Thymus (tissue), 11 donors: ENCODE measurements at regions not wholly inside any gene's neighbourhood (a gene's known extent, or its start where the extent isn't known, plus 50 kb on each side); places are given as distances from the start of the nearest gene placed in this dataset.
"Not testable (repeated sequence)": the region's sequence is repeated elsewhere in the genome, so short reads cannot be mapped to it uniquely, and the experiment has no call there.

Experiments
- DNase-seq, 9 donors: peaks; one replicate each; pipeline ENCODE4 v3.0.0-alpha.2; 2013; ENCODE audit warnings: low spot score in 9 of 9, low read depth in 6 of 9, missing footprints in 1 of 9
- H3K27ac ChIP-seq, 2 donors: one replicate each; pipeline ENCODE4 v1.5.1; 2013; ENCODE audit warnings: control low read depth in 1 of 2, low read depth in 1 of 2, low read length in 1 of 2, mild to moderate bottlenecking in 1 of 2, moderate library complexity in 1 of 2
- H3K27me3 ChIP-seq, 2 donors: one replicate each; pipeline ENCODE4 v1.5.1; 2013; ENCODE audit warnings: low read length in 1 of 2; ENCODE audit not compliant: control insufficient read depth in 2 of 2, insufficient read depth in 1 of 2
- H3K36me3 ChIP-seq, 2 donors: one replicate each; pipeline ENCODE4 v1.5.1; 2013; ENCODE audit warnings: low read length in 1 of 2, mild to moderate bottlenecking in 1 of 2, moderate library complexity in 1 of 2; ENCODE audit not compliant: control insufficient read depth in 2 of 2, insufficient read depth in 2 of 2
- H3K4me1 ChIP-seq, 2 donors: one replicate each; pipeline ENCODE4 v1.5.1; 2013; ENCODE audit warnings: low read length in 2 of 2; ENCODE audit not compliant: control insufficient read depth in 2 of 2, insufficient read depth in 2 of 2
- H3K4me3 ChIP-seq, 2 donors: one replicate each; pipeline ENCODE4 v1.5.1; 2013; ENCODE audit warnings: low read length in 2 of 2, control low read depth in 1 of 2, mild to moderate bottlenecking in 1 of 2
- H3K9me3 ChIP-seq, 2 donors: one replicate each; pipeline ENCODE4 v1.5.1; 2013; ENCODE audit warnings: low read length in 1 of 2, mild to moderate bottlenecking in 1 of 2; ENCODE audit not compliant: control insufficient read depth in 2 of 2, insufficient read depth in 1 of 2
- WGBS: extraction: QIAGEN DNeasy Blood & Tissue Kit; methylation state at CpG from one replicate; pipeline ENCODE4 v1.1.7; 2013; 5-methylcytosine and 5-hydroxymethylcytosine counted together
- donor health status: healthy.

DNA sequence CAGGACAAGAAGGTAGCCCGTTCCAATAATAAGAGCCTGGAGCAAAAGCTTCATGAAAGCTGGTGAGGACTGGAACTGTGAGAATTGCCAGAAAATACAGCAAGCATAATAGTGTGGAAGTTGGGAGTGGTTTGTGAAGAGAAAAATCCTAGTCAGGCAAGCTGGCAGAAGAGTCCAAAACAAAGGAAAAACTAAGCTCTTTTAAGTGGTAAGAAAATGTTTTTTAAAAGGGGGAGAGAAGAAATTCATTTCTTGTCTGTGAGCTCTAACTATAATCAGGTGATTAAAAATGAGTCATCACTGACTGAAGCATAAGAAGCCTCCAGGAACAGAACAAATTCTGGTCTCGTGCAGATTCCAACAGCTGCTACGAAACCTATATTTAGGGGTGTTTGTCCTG lies 102.6 kb downstream of the CAAP1 start:
- Histone ChIP-seq H3K36me3 (no peaks in the 10 kb centered on the region), H3K9me3 (no peaks in the 10 kb centered on the region), H3K4me1 (no peaks in the 10 kb centered on the region), H3K27me3 (no peaks in the 10 kb centered on the region), H3K27ac (no peak overlapping the region), H3K4me3 (no peak overlapping the region)
- 60% methylated on average over 3 of the region's 3 CpGs for WGBS
- no peak for DNase-seq

DNA sequence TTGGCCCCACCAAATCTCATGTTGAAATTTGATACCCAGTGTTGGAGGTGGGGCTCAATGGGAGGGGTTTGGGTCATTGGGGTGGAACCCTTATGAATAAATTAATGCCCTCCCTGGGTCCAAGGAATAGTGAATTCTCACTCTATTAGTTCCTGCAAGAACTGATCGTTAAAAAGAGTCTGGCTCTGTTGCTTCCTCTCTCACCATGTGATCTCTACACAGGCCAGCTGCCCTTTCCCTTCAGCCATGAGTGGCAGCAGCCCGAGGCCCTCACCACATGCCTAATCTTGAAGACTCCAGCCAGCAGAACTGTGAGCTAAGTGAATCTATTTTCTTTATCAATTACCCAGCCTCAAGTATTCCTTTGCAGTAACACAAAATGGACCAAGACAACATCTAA lies 106.0 kb downstream of the CAAP1 start:
- WGBS: 61% methylated on average over 2 of the region's 2 CpGs

GRCh38 chr9:26782899-26783298 lies 109.7 kb downstream of the CAAP1 start:
- H3K9me3 ChIP-seq: no peaks in the 10 kb centered on the region
- no peaks in the 10 kb centered on the region for H3K27me3 ChIP-seq
- H3K4me3 ChIP-seq: no peak overlapping the region
- DNase-seq: no peak
- H3K36me3 ChIP-seq: no peaks in the 10 kb centered on the region
- H3K4me1 ChIP-seq: no peaks in the 10 kb centered on the region
- H3K27ac ChIP-seq: no peak overlapping the region
- 94% methylated on average over 1 of the region's 1 CpG for WGBS

More for the DNA sequence above, 106.0 kb downstream of the CAAP1 start:
- Histone ChIP-seq H3K27ac (no peak overlapping the region), H3K27me3 (no peaks in the 10 kb centered on the region), H3K4me3 (no peak overlapping the region), H3K4me1 (no peaks in the 10 kb centered on the region), H3K9me3 (no peaks in the 10 kb centered on the region), H3K36me3 (no peaks in the 10 kb centered on the region)
- no peak for DNase-seq

- Histone ChIP-seq H3K36me3 (no peaks in the 10 kb centered on the region), H3K4me1 (no peaks in the 10 kb centered on the region), H3K27ac (no peak overlapping the region), H3K9me3 (no peaks in the 10 kb centered on the region), H3K4me3 (no peak overlapping the region), H3K27me3 (no peaks in the 10 kb centered on the region)
- WGBS: 0% methylated on average over 1 of the region's 1 CpG
- DNase-seq: no peak
Observed at GRCh38 chr9:26781906-26782305, 110.7 kb downstream of the CAAP1 start.

GRCh38 chr9:26780307-26780706 lies 112.3 kb downstream of the CAAP1 start:
- not testable (repeated sequence) for H3K27me3 ChIP-seq, H3K9me3 ChIP-seq, DNase-seq, H3K27ac ChIP-seq, H3K4me1 ChIP-seq, H3K4me3 ChIP-seq, H3K36me3 ChIP-seq
- 76% methylated on average over 3 of the region's 3 CpGs for whole genome bisulfite sequencing

GRCh38 chr9:26779062-26779461 lies 113.5 kb downstream of the CAAP1 start:
- H3K9me3 ChIP-seq: no peaks in the 10 kb centered on the region

GRCh38 chr9:26775391-26775790 lies 117.2 kb downstream of the CAAP1 start:
- DNase-seq: no peak
- 89% methylated on average over 3 of the region's 3 CpGs for WGBS
- H3K4me3 ChIP-seq: no peak overlapping the region
- no peaks in the 10 kb centered on the region for H3K27me3 ChIP-seq
- no peaks in the 10 kb centered on the region for H3K4me1 ChIP-seq
- no peaks in the 10 kb centered on the region for H3K9me3 ChIP-seq
- no peak overlapping the region for H3K27ac ChIP-seq
- no peaks in the 10 kb centered on the region for H3K36me3 ChIP-seq

More at GRCh38 chr9:26779062-26779461, 113.5 kb downstream of the CAAP1 start:
- 95% methylated on average over 3 of the region's 3 CpGs for WGBS
- no peak overlapping the region for H3K27ac ChIP-seq
- no peaks in the 10 kb centered on the region for H3K27me3 ChIP-seq
- H3K4me3 ChIP-seq: no peak overlapping the region
- no peak for DNase-seq
- H3K4me1 ChIP-seq: no peaks in the 10 kb centered on the region
- no peaks in the 10 kb centered on the region for H3K36me3 ChIP-seq

DNA sequence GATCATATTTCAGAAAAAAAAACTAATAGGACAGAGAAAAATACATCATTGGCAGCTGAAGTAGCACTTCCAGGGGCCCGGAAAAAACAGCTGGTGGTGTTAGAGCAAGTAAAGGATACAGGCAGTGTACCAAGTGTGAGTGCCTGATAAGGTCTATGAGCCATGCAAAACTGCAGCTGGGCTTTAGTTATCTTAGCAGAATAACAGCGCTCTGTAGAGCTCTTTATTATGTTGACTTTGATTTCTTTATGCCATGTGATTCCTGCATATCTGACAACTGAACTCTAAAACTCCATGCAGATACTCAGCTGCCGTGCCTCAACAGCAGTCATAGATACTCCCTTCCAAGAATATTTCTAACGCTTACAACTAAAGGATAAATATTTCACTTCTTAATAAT lies 119.5 kb downstream of the CAAP1 start:
- Histone ChIP-seq H3K4me1 (no peaks in the 10 kb centered on the region), H3K4me3 (no peak overlapping the region), H3K27me3 (no peaks in the 10 kb centered on the region), H3K36me3 (no peaks in the 10 kb centered on the region), H3K27ac (no peak overlapping the region), H3K9me3 (no peaks in the 10 kb centered on the region)
- 92% methylated on average over 4 of the region's 4 CpGs for WGBS
- no peak for DNase-seq

DNA sequence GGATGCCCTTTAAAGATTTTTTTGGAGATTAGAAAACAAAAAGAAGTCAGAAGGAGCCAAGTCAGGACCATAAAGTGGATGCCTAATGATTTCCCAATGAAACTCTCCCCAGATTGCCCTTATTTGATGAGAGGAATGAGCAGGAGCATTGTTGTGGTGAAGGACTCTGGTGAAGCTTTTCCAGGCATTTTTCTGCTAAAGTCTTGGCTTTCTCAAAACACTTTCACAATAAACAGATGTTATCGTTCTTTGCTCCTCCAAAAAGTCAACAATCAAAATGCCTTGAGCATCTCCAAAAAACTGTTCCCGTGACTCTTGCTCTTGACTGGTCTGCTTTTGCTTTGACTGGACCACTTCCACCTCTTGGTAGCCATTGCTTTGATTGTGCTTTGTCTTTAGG lies 121.8 kb downstream of the CAAP1 start:
- no peak for DNase-seq
- Histone ChIP-seq H3K9me3 (no peaks in the 10 kb centered on the region), H3K27ac (no peak overlapping the region), H3K4me3 (no peak overlapping the region), H3K36me3 (no peaks in the 10 kb centered on the region), H3K4me1 (no peaks in the 10 kb centered on the region), H3K27me3 (no peaks in the 10 kb centered on the region)
- WGBS: 48% methylated on average over 2 of the region's 2 CpGs

- Histone ChIP-seq H3K27ac (no peak overlapping the region), H3K36me3 (no peaks in the 10 kb centered on the region), H3K27me3 (no peaks in the 10 kb centered on the region), H3K9me3 (no peaks in the 10 kb centered on the region), H3K4me1 (no peaks in the 10 kb centered on the region), H3K4me3 (no peak overlapping the region)
- DNase-seq: no peak
- 95% methylated on average over 2 of the region's 2 CpGs for WGBS
Observed at GRCh38 chr9:26768145-26768544, 124.5 kb downstream of the CAAP1 start.
